GM21529 (cell line): ENCODE measurements at regions not wholly inside any gene's neighbourhood (a gene's known extent, or its start where the extent isn't known, plus 50 kb on each side); places are given as distances from the start of the nearest gene placed in this dataset.
"Not testable (repeated sequence)": the region's sequence is repeated elsewhere in the genome, so short reads cannot be mapped to it uniquely, and the experiment has no call there.

Experiments used
- ATAC-seq: cut with Tn5 transposase; IDR thresholded peaks from one replicate; pipeline ENCODE4 v1.9.1; 2021; ENCODE audit not compliant: unreplicated experiment

GRCh38 chr4:174183259-174183658 lies 100.2 kb downstream of the FBXO8 start:
- ATAC-seq, result no peak

- ATAC-seq, result no peak
These were observed 101.6 kb downstream of the FBXO8 start for GRCh38 chr4:174181827-174182226.

GRCh38 chr4:174177536-174177935 lies 105.9 kb downstream of the FBXO8 start:
- ATAC-seq, result no peak

GRCh38 chr4:174175836-174176235 lies 107.6 kb downstream of the FBXO8 start:
- ATAC-seq, result not testable (repeated sequence)

- ATAC-seq, result no peak
These were observed 110.1 kb downstream of the FBXO8 start for GRCh38 chr4:174173360-174173759.

GRCh38 chr4:174172274-174172673 lies 111.2 kb downstream of the FBXO8 start:
- no peak for ATAC-seq

GRCh38 chr4:174170906-174171305 lies 112.6 kb downstream of the FBXO8 start:
- no peak for ATAC-seq

GRCh38 chr4:174170091-174170490 lies 113.4 kb downstream of the FBXO8 start:
- ATAC-seq, result no peak

- no peak for ATAC-seq
These were observed 126.3 kb downstream of the FBXO8 start for GRCh38 chr4:174157106-174157607.

GRCh38 chr4:174156239-174156826 lies 127.1 kb downstream of the FBXO8 start:
- ATAC-seq, result peak; percentile 92

- no peak for ATAC-seq
These were observed 129.1 kb downstream of the FBXO8 start for GRCh38 chr4:174154215-174154854.

- no peak for ATAC-seq
These were observed 130.6 kb downstream of the FBXO8 start for GRCh38 chr4:174152717-174153466.

- no peak for ATAC-seq
These were observed 135.6 kb downstream of the FBXO8 start for GRCh38 chr4:174147863-174148262.

GRCh38 chr4:174144106-174144505 lies 139.4 kb downstream of the FBXO8 start:
- no peak for ATAC-seq

GRCh38 chr4:174141876-174142275 lies 141.6 kb downstream of the FBXO8 start:
- ATAC-seq, result no peak

GRCh38 chr4:174138616-174139015 lies 144.9 kb downstream of the FBXO8 start:
- no peak for ATAC-seq

- ATAC-seq, result no peak
These were observed 145.8 kb downstream of the FBXO8 start for GRCh38 chr4:174137698-174138097.

- no peak for ATAC-seq
These were observed 147.5 kb downstream of the FBXO8 start for GRCh38 chr4:174135936-174136406.

GRCh38 chr4:174135530-174135929 lies 147.9 kb downstream of the FBXO8 start:
- no peak for ATAC-seq

- ATAC-seq, result no peak
These were observed 149.1 kb downstream of the FBXO8 start for GRCh38 chr4:174134361-174134760.

GRCh38 chr4:174133551-174133950 lies 149.9 kb downstream of the FBXO8 start:
- no peak for ATAC-seq

GRCh38 chr4:174131901-174132300 lies 151.6 kb downstream of the FBXO8 start:
- ATAC-seq, result no peak
